ENCODE measurements at regions not wholly inside any gene's neighbourhood (a gene's known extent, or its start where the extent isn't known, plus 50 kb on each side); places are given as distances from the start of the nearest gene placed in this dataset.

DNA sequence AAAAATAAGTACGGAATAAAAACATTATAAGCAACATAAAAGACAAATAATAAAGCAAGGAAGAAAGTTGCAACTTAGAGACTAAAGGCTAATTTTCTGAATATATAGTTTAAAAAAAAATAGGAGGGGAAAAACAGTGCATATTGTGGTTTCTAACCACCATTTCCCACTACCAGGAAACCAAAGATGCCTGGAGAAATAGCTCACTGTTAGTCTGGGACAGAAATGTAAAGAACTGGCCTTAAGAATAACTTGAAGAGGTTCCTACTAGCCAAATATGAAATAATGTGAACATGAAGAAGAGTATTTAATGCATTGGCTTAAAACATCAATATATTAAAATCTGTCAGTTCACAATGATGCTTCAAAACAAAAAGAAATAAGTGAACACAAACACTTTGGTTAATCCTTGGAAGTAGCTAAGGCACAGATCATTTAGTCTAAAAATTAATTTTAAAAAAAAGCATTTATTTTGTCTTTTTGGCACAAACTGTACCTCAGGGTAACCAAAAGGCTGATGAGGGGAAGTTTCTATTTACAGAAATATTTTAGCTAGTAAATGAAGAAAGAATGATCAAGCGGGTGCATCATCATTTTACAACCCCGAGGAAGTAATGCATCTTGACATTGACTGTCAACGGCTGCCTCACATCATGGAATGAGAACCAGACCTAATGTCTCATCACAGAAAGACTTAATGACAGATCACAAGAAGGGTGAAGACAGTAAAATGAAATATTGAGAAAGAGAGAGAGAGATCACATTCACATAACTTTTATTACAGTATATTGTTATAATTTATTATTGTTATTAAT is 297.2 kb upstream of the LDB2 start:
- H3K9me3 ChIP-seq (ENCODE audit: control insufficient read depth, low read length): no peaks in the 10 kb centered on the region
- no peaks in the 10 kb centered on the region for H3K27me3 ChIP-seq (ENCODE audit: control insufficient read depth, insufficient read depth, low read length, poor library complexity, severe bottlenecking)
- no peak overlapping the region for H3K4me3 ChIP-seq (ENCODE audit: insufficient read depth, low read depth, low read length)
- H3K36me3 ChIP-seq (ENCODE audit: control insufficient read depth, insufficient read depth, low read length): no peaks in the 10 kb centered on the region
- H3K4me1 ChIP-seq (ENCODE audit: control insufficient read depth, insufficient read depth, low read length): no peaks in the 10 kb centered on the region
- H3K27ac ChIP-seq (ENCODE audit: insufficient read depth, low read depth, low read length, poor library complexity, severe bottlenecking): no peak overlapping the region
- 98 to 100% methylated on average over 2 to 3 of the region's 4 CpGs for WGBS, 2 experiments

- 90 to 97% methylated on average over 2 of the region's 2 CpGs for WGBS, 2 experiments
- Histone ChIP-seq H3K36me3 (ENCODE audit: control insufficient read depth, insufficient read depth, low read length) (no peaks in the 10 kb centered on the region), H3K4me3 (ENCODE audit: insufficient read depth, low read depth, low read length) (no peak overlapping the region), H3K27ac (ENCODE audit: insufficient read depth, low read depth, low read length, poor library complexity, severe bottlenecking) (no peak overlapping the region), H3K9me3 (ENCODE audit: control insufficient read depth, low read length) (no peaks in the 10 kb centered on the region), H3K4me1 (ENCODE audit: control insufficient read depth, insufficient read depth, low read length) (no peaks in the 10 kb centered on the region), H3K27me3 (ENCODE audit: control insufficient read depth, insufficient read depth, low read length, poor library complexity, severe bottlenecking) (no peaks in the 10 kb centered on the region)
These were observed 296.1 kb upstream of the LDB2 start for GRCh38 chr4:17194586-17194985.

- Histone ChIP-seq H3K4me3 (ENCODE audit: insufficient read depth, low read depth, low read length) (no peak overlapping the region), H3K4me1 (ENCODE audit: control insufficient read depth, insufficient read depth, low read length) (peaks cover 18% of the 10 kb centered on the region), H3K27ac (ENCODE audit: insufficient read depth, low read depth, low read length, poor library complexity, severe bottlenecking) (no peak overlapping the region), H3K9me3 (ENCODE audit: control insufficient read depth, low read length) (no peaks in the 10 kb centered on the region), H3K36me3 (ENCODE audit: control insufficient read depth, insufficient read depth, low read length) (no peaks in the 10 kb centered on the region), H3K27me3 (ENCODE audit: control insufficient read depth, insufficient read depth, low read length, poor library complexity, severe bottlenecking) (no peaks in the 10 kb centered on the region)
- WGBS, 2 experiments: 85 to 96% methylated on average over 3 of the region's 3 CpGs
These were observed 291.3 kb upstream of the LDB2 start for GRCh38 chr4:17189759-17190158.

DNA sequence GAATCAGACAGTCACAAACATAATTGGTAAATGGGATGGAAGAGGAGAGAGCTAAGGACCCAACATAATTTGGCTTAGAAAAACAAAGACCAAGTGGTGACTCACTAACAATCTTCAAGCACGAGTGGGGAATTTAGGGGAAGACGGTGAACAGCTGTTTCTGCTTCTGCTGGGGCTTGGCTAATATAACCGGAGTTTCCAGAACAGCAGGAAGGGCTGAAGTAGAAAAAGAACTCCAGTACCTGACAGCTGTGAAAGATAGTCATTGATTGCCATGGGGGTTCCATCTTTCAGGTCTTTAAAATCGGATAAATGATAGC is 290.9 kb upstream of the LDB2 start:
- H3K9me3 ChIP-seq (ENCODE audit: control insufficient read depth, low read length): no peaks in the 10 kb centered on the region
- no peaks in the 10 kb centered on the region for H3K27me3 ChIP-seq (ENCODE audit: control insufficient read depth, insufficient read depth, low read length, poor library complexity, severe bottlenecking)
- 90 to 94% methylated on average over 4 of the region's 4 CpGs for WGBS, 2 experiments
- H3K4me3 ChIP-seq (ENCODE audit: insufficient read depth, low read depth, low read length): no peak overlapping the region
- no peak overlapping the region for H3K27ac ChIP-seq (ENCODE audit: insufficient read depth, low read depth, low read length, poor library complexity, severe bottlenecking)
- no peaks in the 10 kb centered on the region for H3K36me3 ChIP-seq (ENCODE audit: control insufficient read depth, insufficient read depth, low read length)
- H3K4me1 ChIP-seq (ENCODE audit: control insufficient read depth, insufficient read depth, low read length): peaks cover 18% of the 10 kb centered on the region

DNA sequence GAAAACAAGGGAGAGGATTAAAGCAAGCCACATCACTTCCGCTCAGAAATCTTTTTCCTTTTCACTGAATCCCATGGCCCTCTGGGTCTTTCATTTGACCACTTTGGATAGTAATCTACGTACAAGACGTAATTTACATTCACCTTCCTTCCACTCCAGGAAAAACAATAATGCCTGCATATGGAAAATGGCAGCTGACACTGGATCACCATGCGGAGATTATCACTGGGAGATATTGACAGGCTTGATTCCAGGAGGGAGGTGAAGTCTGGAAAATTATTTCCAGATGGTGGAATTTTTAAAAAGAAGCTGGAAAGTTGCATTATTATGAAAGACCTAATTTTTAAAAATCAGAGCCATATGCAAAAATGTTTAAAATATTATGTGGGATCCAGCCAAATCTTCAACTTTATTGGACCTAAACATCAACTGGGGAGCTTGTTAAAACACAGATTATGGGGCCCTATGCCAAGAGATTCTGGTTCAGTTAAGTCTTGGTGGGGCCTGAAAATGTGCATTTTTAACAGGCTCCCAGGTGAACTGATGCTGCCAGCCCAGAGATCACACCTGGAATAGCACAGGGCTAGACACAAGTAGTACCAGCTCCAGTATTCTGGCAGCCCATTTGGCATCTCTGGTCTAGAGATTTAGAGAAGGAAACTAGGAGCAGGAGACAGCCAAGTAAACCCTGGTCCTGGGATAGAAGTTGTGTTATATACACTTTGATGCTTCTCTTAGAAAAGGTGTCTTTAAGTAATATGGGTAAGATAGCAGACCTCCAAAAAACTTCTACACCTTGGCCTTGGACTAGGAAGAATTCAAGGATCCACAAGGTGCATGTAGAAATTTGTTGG is 290.3 kb upstream of the LDB2 start:
- H3K9me3 ChIP-seq (ENCODE audit: control insufficient read depth, low read length): no peaks in the 10 kb centered on the region
- no peak overlapping the region for H3K4me3 ChIP-seq (ENCODE audit: insufficient read depth, low read depth, low read length)
- peaks cover 18% of the 10 kb centered on the region for H3K4me1 ChIP-seq (ENCODE audit: control insufficient read depth, insufficient read depth, low read length)
- WGBS, 2 experiments: 82 to 83% methylated on average over 4 of the region's 4 CpGs
- no peaks in the 10 kb centered on the region for H3K36me3 ChIP-seq (ENCODE audit: control insufficient read depth, insufficient read depth, low read length)
- H3K27ac ChIP-seq (ENCODE audit: insufficient read depth, low read depth, low read length, poor library complexity, severe bottlenecking): peak overlapping the region; percentile 3
- H3K27me3 ChIP-seq (ENCODE audit: control insufficient read depth, insufficient read depth, low read length, poor library complexity, severe bottlenecking): no peaks in the 10 kb centered on the region

DNA sequence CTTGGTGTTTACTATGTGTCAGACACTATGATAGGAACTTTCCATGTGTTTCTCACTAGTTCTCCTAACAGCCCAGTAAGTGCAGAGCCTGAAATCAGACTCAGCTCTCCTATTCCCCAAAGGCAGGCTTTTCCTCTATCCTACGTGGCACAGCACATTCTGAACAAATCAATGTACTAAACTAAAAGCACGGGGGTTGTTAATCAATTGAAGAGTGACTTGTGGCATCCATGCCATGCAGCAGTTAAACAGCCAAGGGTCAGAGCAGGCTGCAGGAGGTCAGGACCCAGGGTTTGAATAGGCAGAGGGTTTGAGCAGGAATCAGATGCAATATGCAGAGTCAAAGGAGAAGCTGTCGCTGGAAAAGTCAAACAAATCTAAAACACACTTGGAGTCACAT is 289.7 kb upstream of the LDB2 start:
- Histone ChIP-seq H3K9me3 (ENCODE audit: control insufficient read depth, low read length) (no peaks in the 10 kb centered on the region), H3K4me1 (ENCODE audit: control insufficient read depth, insufficient read depth, low read length) (peaks cover 18% of the 10 kb centered on the region), H3K27me3 (ENCODE audit: control insufficient read depth, insufficient read depth, low read length, poor library complexity, severe bottlenecking) (no peaks in the 10 kb centered on the region), H3K27ac (ENCODE audit: insufficient read depth, low read depth, low read length, poor library complexity, severe bottlenecking) (peak overlapping the region; percentile 3), H3K4me3 (ENCODE audit: insufficient read depth, low read depth, low read length) (no peak overlapping the region), H3K36me3 (ENCODE audit: control insufficient read depth, insufficient read depth, low read length) (no peaks in the 10 kb centered on the region)
- WGBS, 2 experiments: 40% methylated on average over 3 of the region's 3 CpGs

DNA sequence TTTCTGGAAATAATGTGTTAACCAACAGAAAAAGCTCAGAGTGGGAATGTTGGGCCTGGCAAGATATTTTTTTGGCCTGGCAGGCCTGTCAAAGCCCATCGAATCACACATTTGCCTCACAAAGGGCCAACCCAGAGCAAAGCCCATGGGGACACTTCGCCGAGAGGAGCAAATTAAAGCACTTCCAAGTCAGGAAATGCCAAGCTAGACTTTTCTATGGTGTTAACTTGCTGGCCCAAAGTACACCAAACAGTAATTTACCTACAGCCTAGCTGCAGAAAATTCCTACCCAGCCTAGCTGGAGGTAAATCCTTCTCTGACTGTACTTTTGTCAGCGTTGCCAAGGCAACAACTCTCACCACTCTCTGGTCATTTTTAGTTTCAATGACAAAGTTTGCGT is 288.6 kb upstream of the LDB2 start:
- Histone ChIP-seq H3K27ac (ENCODE audit: insufficient read depth, low read depth, low read length, poor library complexity, severe bottlenecking) (no peak overlapping the region), H3K4me3 (ENCODE audit: insufficient read depth, low read depth, low read length) (no peak overlapping the region), H3K27me3 (ENCODE audit: control insufficient read depth, insufficient read depth, low read length, poor library complexity, severe bottlenecking) (no peaks in the 10 kb centered on the region), H3K9me3 (ENCODE audit: control insufficient read depth, low read length) (no peaks in the 10 kb centered on the region), H3K4me1 (ENCODE audit: control insufficient read depth, insufficient read depth, low read length) (peaks cover 18% of the 10 kb centered on the region), H3K36me3 (ENCODE audit: control insufficient read depth, insufficient read depth, low read length) (no peaks in the 10 kb centered on the region)
- 60 to 61% methylated on average over 5 of the region's 5 CpGs for WGBS, 2 experiments

GRCh38 chr4:17182888-17183287 is 284.4 kb upstream of the LDB2 start:
- Histone ChIP-seq H3K27ac (ENCODE audit: insufficient read depth, low read depth, low read length, poor library complexity, severe bottlenecking) (no peak overlapping the region), H3K4me3 (ENCODE audit: insufficient read depth, low read depth, low read length) (no peak overlapping the region), H3K27me3 (ENCODE audit: control insufficient read depth, insufficient read depth, low read length, poor library complexity, severe bottlenecking) (no peaks in the 10 kb centered on the region), H3K4me1 (ENCODE audit: control insufficient read depth, insufficient read depth, low read length) (peaks cover 10% of the 10 kb centered on the region), H3K36me3 (ENCODE audit: control insufficient read depth, insufficient read depth, low read length) (no peaks in the 10 kb centered on the region), H3K9me3 (ENCODE audit: control insufficient read depth, low read length) (no peaks in the 10 kb centered on the region)
- WGBS, 2 experiments: 95% methylated on average over 3 to 4 of the region's 4 CpGs

DNA sequence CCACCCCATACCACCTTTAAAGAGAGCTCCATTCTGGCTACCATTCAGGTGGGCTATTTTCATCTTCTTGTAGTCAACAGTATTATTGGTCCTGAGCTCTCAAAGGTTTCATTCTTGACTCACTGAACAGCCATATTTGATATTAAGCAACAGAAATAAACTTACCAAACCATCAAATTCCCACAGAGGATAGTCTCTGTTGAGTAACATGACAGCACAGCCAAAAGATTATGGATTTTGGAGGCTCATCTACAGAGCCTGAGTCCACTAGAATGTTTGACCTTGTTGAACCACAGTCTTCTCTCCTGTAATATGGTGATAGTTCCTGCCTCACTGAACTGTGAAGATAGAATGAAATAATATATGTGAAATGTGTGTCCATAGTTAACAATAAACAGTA is 276.3 kb upstream of the LDB2 start:
- H3K9me3 ChIP-seq (ENCODE audit: control insufficient read depth, low read length): no peaks in the 10 kb centered on the region
- H3K4me3 ChIP-seq (ENCODE audit: insufficient read depth, low read depth, low read length): no peak overlapping the region
- H3K27me3 ChIP-seq (ENCODE audit: control insufficient read depth, insufficient read depth, low read length, poor library complexity, severe bottlenecking): no peaks in the 10 kb centered on the region
- peaks cover 9% of the 10 kb centered on the region for H3K4me1 ChIP-seq (ENCODE audit: control insufficient read depth, insufficient read depth, low read length)
- no peaks in the 10 kb centered on the region for H3K36me3 ChIP-seq (ENCODE audit: control insufficient read depth, insufficient read depth, low read length)
- no peak overlapping the region for H3K27ac ChIP-seq (ENCODE audit: insufficient read depth, low read depth, low read length, poor library complexity, severe bottlenecking)

DNA sequence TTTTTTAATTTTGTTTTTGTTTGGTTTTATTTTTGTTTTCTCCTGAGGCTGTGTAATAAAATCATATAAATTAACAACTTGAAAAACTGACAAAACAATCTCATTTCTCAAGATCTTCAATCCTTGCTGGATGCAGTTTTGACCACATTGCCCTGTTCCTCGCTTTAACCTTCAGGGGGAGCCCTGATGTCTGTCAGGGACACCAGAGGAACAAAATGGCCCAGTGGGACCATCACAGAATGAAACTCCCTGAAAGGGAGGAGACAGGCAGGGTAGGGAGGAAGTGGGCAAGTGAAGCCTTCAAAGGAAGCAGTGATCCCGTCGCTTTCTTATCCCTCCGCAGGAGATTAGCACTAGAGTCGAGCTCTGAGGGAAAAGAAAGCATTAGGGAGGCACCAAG is 274.9 kb upstream of the LDB2 start:
- 33 to 40% methylated on average over 5 of the region's 5 CpGs for WGBS, 2 experiments
- H3K27ac ChIP-seq (ENCODE audit: insufficient read depth, low read depth, low read length, poor library complexity, severe bottlenecking): no peak overlapping the region

More for the DNA sequence above, 274.9 kb upstream of the LDB2 start:
- H3K4me3 ChIP-seq (ENCODE audit: insufficient read depth, low read depth, low read length): no peak overlapping the region
- no peaks in the 10 kb centered on the region for H3K36me3 ChIP-seq (ENCODE audit: control insufficient read depth, insufficient read depth, low read length)
- H3K27me3 ChIP-seq (ENCODE audit: control insufficient read depth, insufficient read depth, low read length, poor library complexity, severe bottlenecking): no peaks in the 10 kb centered on the region
- no peaks in the 10 kb centered on the region for H3K9me3 ChIP-seq (ENCODE audit: control insufficient read depth, low read length)
- peaks cover 9% of the 10 kb centered on the region for H3K4me1 ChIP-seq (ENCODE audit: control insufficient read depth, insufficient read depth, low read length)

Data from ectodermal cell (in vitro differentiated cells).